DMS53 treated with DMSO at 0.1 percent for 48 hours (cell line): ENCODE measurements at regions not wholly inside any gene's neighbourhood (a gene's known extent, or its start where the extent isn't known, plus 50 kb on each side); places are given as distances from the start of the nearest gene placed in this dataset.
A peak's percentile ranks its signal among the peaks of the same experiment; 100 is the strongest.

ENCODE experiments used
- DNase-seq: peaks from one replicate; lab custom pipeline; 2025; ENCODE audit not compliant: unreplicated experiment; lab: John Stamatoyannopoulos, UW

DNA sequence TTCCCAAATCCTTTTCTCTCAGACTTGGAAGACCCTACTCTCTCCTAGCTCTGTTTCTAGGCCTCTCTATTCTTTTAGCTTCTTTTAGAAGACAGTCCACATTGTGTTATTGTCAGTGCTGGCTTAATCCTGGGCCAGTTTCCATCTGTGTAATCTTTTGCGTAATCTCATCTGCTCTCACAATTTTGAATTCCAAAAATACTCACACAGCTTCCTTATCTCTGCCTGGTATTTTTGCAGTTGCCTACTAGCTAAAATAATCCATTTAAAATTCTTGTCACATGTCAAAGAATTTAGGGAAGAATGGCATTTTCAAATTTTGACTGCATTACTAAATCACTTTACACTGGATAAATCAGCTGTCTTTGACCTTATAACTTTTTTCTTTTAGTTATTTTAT lies 200.6 kb upstream of the MEX3C start:
- DNase-seq: no peak

- DNase-seq: no peak
Measured at GRCh38 chr18:51399491-51400122, 202.1 kb upstream of the MEX3C start.

- no peak for DNase-seq
Measured at GRCh38 chr18:51400721-51401120, 203.2 kb upstream of the MEX3C start.

- DNase-seq: no peak
Measured at GRCh38 chr18:51401912-51402311, 204.4 kb upstream of the MEX3C start.

GRCh38 chr18:51404620-51405019 lies 207.1 kb upstream of the MEX3C start:
- no peak for DNase-seq

DNA sequence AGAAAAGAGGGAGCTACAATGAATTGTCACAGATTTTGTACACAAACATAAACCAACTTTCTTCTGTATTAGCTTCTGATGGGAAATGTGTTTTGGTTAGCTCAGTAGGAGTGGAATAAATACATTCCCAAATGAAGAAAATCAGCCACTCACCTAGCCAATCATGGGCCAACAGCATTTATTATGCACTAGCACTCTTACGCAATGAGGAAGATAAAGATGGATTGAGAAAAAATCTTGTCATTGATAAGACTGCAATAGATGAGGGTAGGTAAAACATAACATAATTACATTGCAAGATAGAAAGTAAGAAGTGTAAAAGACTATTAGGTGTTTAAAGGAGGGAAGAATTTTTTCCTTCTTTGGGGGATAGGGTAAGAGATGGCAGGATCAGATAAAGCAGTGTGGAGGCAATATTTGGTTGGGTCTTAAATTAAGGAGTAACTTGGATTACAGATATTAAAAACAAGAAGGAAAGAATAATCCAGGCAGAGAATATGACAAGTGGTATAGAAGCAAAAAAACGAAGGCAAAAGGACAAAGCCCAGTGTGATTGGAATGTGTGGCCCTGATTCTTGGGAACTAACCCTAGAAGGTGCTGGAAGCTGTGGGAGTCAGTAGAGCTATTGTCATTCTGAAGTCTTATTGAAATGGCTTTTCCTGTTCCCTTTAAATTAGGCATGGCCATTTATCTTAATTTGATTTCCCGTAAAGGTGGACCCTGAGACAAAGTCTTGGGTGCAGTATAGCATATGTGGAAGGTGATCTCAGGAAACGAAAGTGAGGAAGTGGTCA lies 208.4 kb upstream of the MEX3C start:
- DNase-seq: no peak

GRCh38 chr18:51417643-51418483 lies 220.4 kb upstream of the MEX3C start:
- DNase-seq: no peak

DNA sequence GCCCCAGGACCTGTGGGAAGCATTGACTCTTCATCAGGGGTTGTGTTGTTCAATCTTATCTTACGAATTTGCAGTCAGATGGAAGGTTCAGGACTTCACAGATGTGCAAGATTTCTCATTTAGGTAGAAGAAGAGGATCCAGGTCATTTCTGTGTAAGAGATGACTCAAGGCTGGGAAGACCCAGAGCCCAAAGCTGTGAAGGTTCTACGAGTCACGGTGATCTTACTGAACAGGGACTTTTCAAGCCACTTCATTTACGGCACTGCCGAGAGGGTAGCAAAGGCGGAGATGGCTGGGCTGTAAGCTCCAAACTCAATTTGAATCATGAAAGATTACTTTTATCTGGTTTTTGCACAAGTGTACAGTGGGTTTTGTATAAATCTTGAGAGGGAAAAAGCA lies 228.0 kb upstream of the MEX3C start:
- no peak for DNase-seq

- DNase-seq: peak; percentile 52
Measured at GRCh38 chr18:51425889-51426288, 228.4 kb upstream of the MEX3C start.

GRCh38 chr18:51426996-51427395 lies 229.5 kb upstream of the MEX3C start:
- DNase-seq: peak; percentile 10

DNA sequence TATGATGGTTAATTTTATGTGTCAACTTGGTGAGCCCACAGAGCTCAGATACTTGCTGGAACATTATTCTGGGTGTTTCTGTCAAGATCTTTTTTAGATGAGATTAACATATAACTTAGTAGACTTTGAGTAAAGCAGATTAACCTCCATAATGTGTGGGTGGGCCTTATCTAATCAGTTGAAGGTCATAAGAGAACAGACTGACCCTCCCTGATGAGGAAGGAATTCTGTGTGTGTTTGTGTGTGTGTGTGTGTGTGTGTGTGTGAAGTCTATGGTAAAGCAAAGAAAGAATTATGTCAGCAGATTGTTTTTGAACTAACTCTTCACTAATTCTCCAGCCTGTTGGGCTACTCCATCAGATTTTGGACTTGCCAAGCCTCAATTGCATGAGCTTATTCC lies 232.2 kb upstream of the MEX3C start:
- no peak for DNase-seq

DNA sequence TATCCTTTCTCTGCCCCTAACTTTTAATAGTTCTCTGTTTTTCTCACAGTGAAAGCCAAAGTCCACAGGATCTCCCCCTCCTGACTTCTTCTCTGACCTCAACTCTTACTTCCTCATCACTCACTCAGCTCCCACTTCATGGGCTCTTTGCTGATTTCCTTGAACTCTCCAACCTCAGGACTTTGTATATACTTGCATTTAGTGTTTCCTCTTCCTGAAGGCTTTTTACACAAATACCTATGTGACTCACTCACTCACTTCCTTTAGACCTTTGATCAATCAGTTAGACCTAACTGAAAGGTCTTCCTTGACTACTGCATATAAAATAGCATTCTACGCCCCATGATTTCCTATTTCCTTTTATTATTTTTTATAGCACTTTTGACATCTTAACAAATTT lies 233.1 kb upstream of the MEX3C start:
- peak; percentile 18 for DNase-seq

- DNase-seq: no peak
Measured at GRCh38 chr18:51433296-51433695, 235.8 kb upstream of the MEX3C start.

DNA sequence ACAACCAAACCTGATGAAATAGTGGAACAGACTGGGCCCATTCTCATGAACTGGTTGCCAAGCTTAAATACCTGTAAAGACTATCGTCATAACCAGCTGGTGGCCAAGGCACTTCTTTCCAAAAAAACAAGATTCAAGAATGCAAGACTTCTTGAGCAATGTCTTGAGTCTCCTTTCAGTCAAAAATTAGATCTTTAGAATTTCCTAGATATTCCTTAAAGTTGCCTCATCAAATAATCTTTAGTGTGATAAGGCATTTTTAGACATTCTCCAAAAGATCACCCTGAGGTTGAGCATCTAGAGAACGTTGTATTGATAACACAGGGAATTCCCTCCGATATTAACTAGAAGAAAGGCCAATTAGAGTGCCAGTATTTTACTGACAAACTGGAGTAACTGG lies 236.4 kb upstream of the MEX3C start:
- DNase-seq: no peak

GRCh38 chr18:51437280-51438271 lies 240.1 kb upstream of the MEX3C start:
- no peak for DNase-seq

DNA sequence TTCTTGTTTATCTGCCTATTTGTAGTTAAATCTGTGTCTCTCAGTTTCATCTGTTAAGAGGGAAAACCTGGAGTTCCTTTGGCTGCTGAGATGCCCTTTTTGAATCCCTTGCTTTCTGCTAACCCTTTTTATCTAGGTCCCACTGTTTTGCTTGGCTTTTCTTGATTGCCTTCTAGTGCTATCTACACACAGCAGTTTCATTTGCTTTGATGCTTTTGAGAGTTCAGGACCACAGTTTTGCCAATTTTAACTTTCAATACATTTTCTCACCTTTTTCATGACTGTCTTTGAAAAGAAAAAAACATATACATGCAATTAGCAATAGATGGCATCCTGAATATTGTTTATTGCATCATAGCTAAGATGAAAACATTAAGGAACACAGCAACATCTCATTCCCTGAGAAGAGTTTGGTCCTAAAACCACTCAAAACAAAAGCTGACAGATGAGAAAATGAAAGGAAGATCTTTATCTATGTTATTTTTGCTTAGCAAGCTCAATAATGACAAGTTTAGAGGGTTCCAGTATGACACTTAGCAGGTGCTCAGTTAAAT lies 241.4 kb upstream of the MEX3C start:
- DNase-seq: no peak

DNA sequence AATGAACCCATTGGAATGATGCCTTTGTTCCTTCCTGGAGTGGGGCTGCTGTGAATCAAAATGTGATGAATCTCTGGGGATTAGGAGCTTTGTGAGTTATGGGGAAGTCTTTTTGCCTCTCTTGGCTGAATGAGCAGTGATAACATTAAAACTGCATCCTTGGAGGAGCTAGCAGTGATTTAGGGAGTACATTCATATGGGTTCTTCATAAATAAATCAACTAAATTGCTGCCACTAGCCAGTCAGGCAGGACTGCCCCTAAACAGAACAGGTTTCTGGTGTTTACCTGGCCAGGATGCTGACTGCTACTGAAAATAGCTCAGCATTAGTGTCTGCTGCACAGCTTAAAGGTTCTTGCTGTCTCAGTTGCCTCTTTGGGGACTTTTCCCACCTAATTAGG lies 244.5 kb upstream of the MEX3C start:
- DNase-seq: no peak

GRCh38 chr18:51446571-51447210 lies 249.2 kb upstream of the MEX3C start:
- no peak for DNase-seq

DNA sequence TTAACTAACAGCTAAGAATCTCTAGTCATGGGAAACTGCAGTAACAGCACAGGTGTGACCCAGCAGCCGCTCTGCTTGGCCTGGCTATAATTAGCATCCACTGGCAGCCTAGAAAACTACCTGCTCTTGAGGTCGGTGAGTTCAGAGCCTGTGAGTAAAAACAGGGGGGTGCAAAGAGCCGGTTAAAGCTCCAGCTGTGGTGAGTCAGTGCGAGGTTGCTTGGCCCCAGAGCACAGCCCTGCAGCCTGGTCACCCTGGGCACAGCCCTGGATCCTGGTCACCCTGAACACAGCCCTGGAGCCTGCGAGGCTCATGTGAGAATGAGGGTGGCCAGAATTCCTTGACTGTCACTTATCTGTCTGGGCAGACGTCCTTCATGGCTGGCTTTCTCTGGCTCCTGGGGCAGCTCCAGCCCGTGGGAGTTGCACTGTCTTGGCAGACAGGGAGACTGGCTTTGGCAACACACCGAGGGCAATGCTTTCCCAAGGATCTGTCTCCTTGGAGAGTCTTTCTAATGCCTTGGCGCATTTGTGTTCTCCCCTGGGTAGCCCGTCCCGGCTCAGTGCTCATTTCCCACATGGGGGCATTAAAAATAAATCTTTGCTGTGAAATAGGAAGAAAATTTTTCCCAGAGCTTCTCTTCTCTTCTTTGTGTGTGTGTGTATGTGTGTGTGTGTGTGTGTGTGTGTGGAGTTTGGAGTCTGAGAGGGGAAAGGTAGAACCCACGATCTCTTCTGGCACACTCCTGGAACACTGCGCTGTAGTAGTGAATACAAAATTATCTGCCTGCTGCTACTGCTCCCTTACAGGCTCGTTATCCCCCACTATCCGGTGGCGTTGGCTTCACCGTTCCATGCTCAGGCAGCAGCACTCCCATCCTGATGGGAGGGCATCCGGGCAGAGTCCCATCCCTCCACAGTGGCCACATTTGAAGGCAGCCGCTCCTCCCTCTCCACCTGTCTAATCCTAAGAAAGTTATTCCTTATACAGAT lies 250.2 kb upstream of the MEX3C start:
- DNase-seq: peak; percentile 96
